ENCODE measurements at regions not wholly inside any gene's neighbourhood (a gene's known extent, or its start where the extent isn't known, plus 50 kb on each side); places are given as distances from the start of the nearest gene placed in this dataset.
A peak's percentile ranks its signal among the peaks of the same experiment; 100 is the strongest.

DNA sequence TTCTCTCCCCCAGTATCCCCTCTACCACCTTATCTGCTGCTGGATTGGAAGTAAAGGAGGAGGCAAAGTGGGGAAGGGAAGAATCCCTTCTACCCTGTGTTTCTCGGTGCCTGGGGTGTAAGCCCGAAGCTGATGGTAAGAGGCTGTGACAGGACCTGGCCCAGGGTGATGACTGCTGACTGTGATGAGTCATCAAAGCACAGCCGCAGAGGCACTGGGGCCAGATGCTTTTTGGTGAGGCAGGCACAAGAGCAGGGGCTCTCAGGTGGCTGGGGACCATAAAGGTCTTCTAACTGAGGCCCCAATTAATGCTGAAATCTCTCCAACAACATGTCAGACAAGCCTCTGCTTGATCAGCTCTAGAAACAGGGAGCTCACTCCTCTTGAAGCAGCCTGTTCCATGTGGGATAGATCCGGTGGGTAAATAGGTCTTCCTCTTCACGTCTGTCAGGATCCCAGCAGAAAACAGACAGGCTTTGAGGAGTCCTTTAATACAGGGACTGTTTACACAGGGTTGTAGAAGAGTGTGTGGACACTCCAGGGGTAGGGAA is 86.1 kb upstream of the PCBD1 start:
- H3K27ac Mint-ChIP-seq: no peak overlapping the region
- 0 out of 2 replicates have a peak, but pooled peaks cover 5% of the 10 kb centered on the region for H3K36me3 Mint-ChIP-seq (ENCODE audit: low read depth)
- H3K27me3 Mint-ChIP-seq (ENCODE audit: insufficient read depth): peaks cover 29% of the 10 kb centered on the region
- DNase-seq: peak; percentile 20
- no peaks in the 10 kb centered on the region for H3K4me1 Mint-ChIP-seq (ENCODE audit: low read depth)
- H3K9me3 Mint-ChIP-seq: peaks cover 10% of the 10 kb centered on the region; the same call in 1 of the 2 replicates
- TF ChIP-seq, protein P1, sequence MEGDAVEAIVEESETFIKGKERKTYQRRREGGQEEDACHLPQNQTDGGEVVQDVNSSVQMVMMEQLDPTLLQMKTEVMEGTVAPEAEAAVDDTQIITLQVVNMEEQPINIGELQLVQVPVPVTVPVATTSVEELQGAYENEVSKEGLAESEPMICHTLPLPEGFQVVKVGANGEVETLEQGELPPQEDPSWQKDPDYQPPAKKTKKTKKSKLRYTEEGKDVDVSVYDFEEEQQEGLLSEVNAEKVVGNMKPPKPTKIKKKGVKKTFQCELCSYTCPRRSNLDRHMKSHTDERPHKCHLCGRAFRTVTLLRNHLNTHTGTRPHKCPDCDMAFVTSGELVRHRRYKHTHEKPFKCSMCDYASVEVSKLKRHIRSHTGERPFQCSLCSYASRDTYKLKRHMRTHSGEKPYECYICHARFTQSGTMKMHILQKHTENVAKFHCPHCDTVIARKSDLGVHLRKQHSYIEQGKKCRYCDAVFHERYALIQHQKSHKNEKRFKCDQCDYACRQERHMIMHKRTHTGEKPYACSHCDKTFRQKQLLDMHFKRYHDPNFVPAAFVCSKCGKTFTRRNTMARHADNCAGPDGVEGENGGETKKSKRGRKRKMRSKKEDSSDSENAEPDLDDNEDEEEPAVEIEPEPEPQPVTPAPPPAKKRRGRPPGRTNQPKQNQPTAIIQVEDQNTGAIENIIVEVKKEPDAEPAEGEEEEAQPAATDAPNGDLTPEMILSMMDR (IDR thresholded peaks at IDR 0.05): no peak
- no peak overlapping the region for H3K4me3 Mint-ChIP-seq

DNA sequence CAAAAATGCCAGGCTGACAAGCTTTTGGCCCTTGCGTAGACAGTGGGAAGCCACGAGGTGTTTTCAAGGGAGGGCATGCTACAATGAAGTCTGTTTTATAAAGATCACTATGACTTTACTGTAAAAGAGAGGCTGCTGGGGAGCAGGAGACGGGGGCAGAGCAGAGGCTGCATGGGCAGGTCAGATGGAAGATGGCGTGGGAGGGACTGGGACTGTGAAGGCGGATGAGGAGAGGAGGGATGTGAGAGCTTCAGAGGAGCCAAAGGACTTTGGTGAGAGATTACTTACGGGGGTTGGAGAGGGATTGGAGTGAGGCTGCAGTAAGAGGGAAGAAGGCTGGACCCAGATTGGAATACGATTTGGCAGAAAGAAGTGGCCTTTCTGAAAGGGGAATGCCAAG is 86.6 kb upstream of the PCBD1 start:
- Mint-ChIP-seq H3K4me1 (ENCODE audit: low read depth) (no peaks in the 10 kb centered on the region), H3K27me3 (ENCODE audit: insufficient read depth) (peaks cover 25% of the 10 kb centered on the region)

DNA sequence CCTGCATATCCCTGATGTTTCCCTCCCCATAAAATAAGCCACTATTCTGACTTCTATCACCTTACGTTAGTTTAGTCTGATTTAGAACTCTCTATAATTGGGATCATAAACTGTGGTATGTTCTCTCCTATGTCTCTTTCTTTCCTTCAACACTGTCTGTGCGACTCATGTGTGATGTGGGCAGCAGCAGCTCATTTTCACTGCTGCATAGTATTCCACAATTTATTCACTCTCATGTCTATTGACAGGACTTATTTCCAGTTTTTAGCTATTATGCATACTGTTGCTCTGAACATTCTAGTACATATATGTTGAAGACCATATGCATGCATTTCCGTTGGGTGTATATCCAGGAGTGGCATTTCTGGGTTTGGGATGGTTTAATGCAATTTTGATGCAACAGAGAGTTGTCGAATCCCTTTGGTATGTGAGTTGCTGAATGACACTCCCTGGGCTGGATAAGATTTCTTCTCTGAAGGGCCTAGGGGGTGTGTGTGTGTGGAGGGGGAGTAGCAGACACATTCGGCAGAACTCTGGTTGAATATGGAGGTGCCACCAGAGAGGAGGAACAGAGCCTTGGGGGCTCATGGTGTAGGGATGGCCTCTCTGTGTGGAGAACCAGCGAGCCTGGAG is 87.8 kb upstream of the PCBD1 start:
- Mint-ChIP-seq H3K4me1 (ENCODE audit: low read depth) (no peaks in the 10 kb centered on the region), H3K9me3 (peaks cover 9% of the 10 kb centered on the region; the same call in 1 of the 2 replicates), H3K27ac (no peak overlapping the region), H3K4me3 (no peak overlapping the region), H3K27me3 (ENCODE audit: insufficient read depth) (peaks cover 24% of the 10 kb centered on the region), H3K36me3 (ENCODE audit: low read depth) (0 out of 2 replicates have a peak, but pooled peaks cover 5% of the 10 kb centered on the region)
- no peak for DNase-seq
- TF ChIP-seq, protein P1 (IDR thresholded peaks at IDR 0.05): no peak

More for the DNA sequence above, 86.6 kb upstream of the PCBD1 start:
- no peak for DNase-seq
- Mint-ChIP-seq H3K27ac (no peak overlapping the region), H3K4me3 (no peak overlapping the region), H3K9me3 (peaks cover 10% of the 10 kb centered on the region; the same call in 1 of the 2 replicates), H3K36me3 (ENCODE audit: low read depth) (0 out of 2 replicates have a peak, but pooled peaks cover 5% of the 10 kb centered on the region)
- TF ChIP-seq, protein P1 (IDR thresholded peaks at IDR 0.05): no peak

DNA sequence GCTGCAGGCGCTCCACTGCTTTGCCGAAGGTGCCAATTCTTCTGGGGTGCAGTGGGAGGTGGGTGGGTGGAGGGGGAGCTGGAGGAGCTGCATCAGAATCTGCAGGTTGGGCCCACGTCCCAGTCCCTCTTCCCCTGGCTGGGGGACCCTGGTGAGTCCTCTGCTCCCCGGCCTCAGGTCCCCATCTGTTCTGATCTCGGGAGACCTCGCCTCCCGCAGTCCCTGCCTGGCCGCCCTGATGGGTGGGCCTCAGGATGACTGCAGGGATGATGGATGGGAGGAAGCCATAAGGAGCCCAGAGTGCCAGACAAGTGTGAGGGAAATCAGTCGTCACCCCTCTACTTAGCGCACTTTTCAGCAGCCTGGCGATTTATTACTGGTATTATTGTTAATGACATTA is 89.3 kb upstream of the PCBD1 start:
- Mint-ChIP-seq H3K9me3 (no peaks in the 10 kb centered on the region), H3K27me3 (ENCODE audit: insufficient read depth) (peaks cover 37% of the 10 kb centered on the region), H3K27ac (no peak overlapping the region), H3K36me3 (ENCODE audit: low read depth) (no peaks in the 10 kb centered on the region), H3K4me1 (ENCODE audit: low read depth) (no peaks in the 10 kb centered on the region), H3K4me3 (no peak overlapping the region)
- TF ChIP-seq, protein P1 (IDR thresholded peaks at IDR 0.05): no peak
- no peak for DNase-seq

DNA sequence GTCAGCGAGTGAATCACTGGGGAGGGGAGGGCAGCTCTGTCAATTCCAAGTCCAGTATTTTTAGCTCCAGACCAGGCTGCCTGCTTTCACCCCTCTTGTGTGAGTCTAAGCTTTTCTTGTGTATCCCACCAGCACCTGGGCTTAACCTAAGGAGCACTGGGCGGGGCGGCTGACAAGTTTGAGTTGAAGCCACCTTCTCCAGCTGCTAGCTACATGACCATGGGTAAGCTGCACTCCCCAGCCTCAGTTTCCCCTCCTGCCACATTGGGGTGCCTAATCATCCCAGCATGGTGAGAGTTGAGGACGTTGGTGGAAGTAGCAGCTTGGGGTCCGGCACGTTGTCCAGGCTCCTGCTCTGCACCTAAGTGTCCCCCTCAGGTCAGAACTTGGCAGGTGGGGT is 89.8 kb upstream of the PCBD1 start:
- Mint-ChIP-seq H3K27me3 (ENCODE audit: insufficient read depth) (peaks cover 39% of the 10 kb centered on the region), H3K36me3 (ENCODE audit: low read depth) (no peaks in the 10 kb centered on the region)

More for the DNA sequence above, 89.8 kb upstream of the PCBD1 start:
- Mint-ChIP-seq H3K27ac (no peak overlapping the region), H3K4me1 (ENCODE audit: low read depth) (no peaks in the 10 kb centered on the region), H3K9me3 (no peaks in the 10 kb centered on the region), H3K4me3 (no peak overlapping the region)
- DNase-seq: no peak
- TF ChIP-seq, protein P1 (IDR thresholded peaks at IDR 0.05): no peak

All from HFFc6 (cell line).